ENCODE measurements at regions not wholly inside any gene's neighbourhood (a gene's known extent, or its start where the extent isn't known, plus 50 kb on each side); places are given as distances from the start of the nearest gene placed in this dataset.

- H3K36me3 ChIP-seq (replicated peaks) = no peaks in the 10 kb centered on the region
- no peak for TF ChIP-seq CTCF (IDR thresholded peaks at IDR 0.05; ENCODE audit: low read depth, low read length, missing control alignments)
- no peak for DNase-seq
- no peaks in the 10 kb centered on the region for H3K27me3 ChIP-seq (replicated peaks)
- no peak overlapping the region for H3K27ac ChIP-seq
- H3K4me3 ChIP-seq (ENCODE audit: low read depth, low read length) = no peak overlapping the region
- in situ Hi-C loops (cut with HindIII; ENCODE audit: low pct_ligation_motif_present, low sequenced_read_pairs) = no loop called here
Measured at GRCh38 chr9:90024823-90025222, 420.0 kb downstream of the GADD45G start.

- DNase-seq = peak; percentile 14
- no peak for TF ChIP-seq CTCF (IDR thresholded peaks at IDR 0.05; ENCODE audit: low read depth, low read length, missing control alignments)
- in situ Hi-C loops (cut with HindIII; ENCODE audit: low pct_ligation_motif_present, low sequenced_read_pairs) = no loop called here
- Histone ChIP-seq H3K36me3 (replicated peaks) (no peaks in the 10 kb centered on the region), H3K4me3 (ENCODE audit: low read depth, low read length) (no peak overlapping the region), H3K27ac (no peak overlapping the region), H3K27me3 (replicated peaks) (no peaks in the 10 kb centered on the region)
Measured at GRCh38 chr9:90025816-90026215, 421.0 kb downstream of the GADD45G start.

GRCh38 chr9:90027296-90027790, 422.5 kb downstream of the GADD45G start:
- in situ Hi-C loops (cut with HindIII; ENCODE audit: low pct_ligation_motif_present, low sequenced_read_pairs) = no loop called here

GRCh38 chr9:90029386-90029785, 424.6 kb downstream of the GADD45G start:
- in situ Hi-C loops (cut with HindIII; ENCODE audit: low pct_ligation_motif_present, low sequenced_read_pairs) = no loop called here
- no peak overlapping the region for H3K27ac ChIP-seq
- no peak for DNase-seq
- no peaks in the 10 kb centered on the region for H3K27me3 ChIP-seq (replicated peaks)
- H3K4me3 ChIP-seq (ENCODE audit: low read depth, low read length) = no peak overlapping the region
- no peak for TF ChIP-seq CTCF (IDR thresholded peaks at IDR 0.05; ENCODE audit: low read depth, low read length, missing control alignments)
- H3K36me3 ChIP-seq (replicated peaks) = no peaks in the 10 kb centered on the region

More at GRCh38 chr9:90027296-90027790, 422.5 kb downstream of the GADD45G start:
- H3K27me3 ChIP-seq (replicated peaks) = no peaks in the 10 kb centered on the region
- no peak for TF ChIP-seq CTCF (IDR thresholded peaks at IDR 0.05; ENCODE audit: low read depth, low read length, missing control alignments)
- DNase-seq = no peak
- no peak overlapping the region for H3K27ac ChIP-seq
- no peak overlapping the region for H3K4me3 ChIP-seq (ENCODE audit: low read depth, low read length)
- no peaks in the 10 kb centered on the region for H3K36me3 ChIP-seq (replicated peaks)

GRCh38 chr9:90029996-90030395, 425.2 kb downstream of the GADD45G start:
- Histone ChIP-seq H3K27ac (no peak overlapping the region), H3K4me3 (ENCODE audit: low read depth, low read length) (no peak overlapping the region), H3K36me3 (replicated peaks) (no peaks in the 10 kb centered on the region), H3K27me3 (replicated peaks) (no peaks in the 10 kb centered on the region)
- no peak for TF ChIP-seq CTCF (IDR thresholded peaks at IDR 0.05; ENCODE audit: low read depth, low read length, missing control alignments)
- DNase-seq = no peak
- in situ Hi-C loops (cut with HindIII; ENCODE audit: low pct_ligation_motif_present, low sequenced_read_pairs) = no loop called here

GRCh38 chr9:90032296-90033027, 427.6 kb downstream of the GADD45G start:
- no peak for TF ChIP-seq CTCF (IDR thresholded peaks at IDR 0.05; ENCODE audit: low read depth, low read length, missing control alignments)
- no peak overlapping the region for H3K4me3 ChIP-seq (ENCODE audit: low read depth, low read length)
- H3K27ac ChIP-seq = no peak overlapping the region
- H3K36me3 ChIP-seq (replicated peaks) = no peaks in the 10 kb centered on the region
- no peaks in the 10 kb centered on the region for H3K27me3 ChIP-seq (replicated peaks)
- no peak for DNase-seq
- in situ Hi-C loops (cut with HindIII; ENCODE audit: low pct_ligation_motif_present, low sequenced_read_pairs) = no loop called here

Data from brain microvascular endothelial cell (primary cell).